Astrocyte (in vitro differentiated cells and primary cell): ENCODE measurements at regions not wholly inside any gene's neighbourhood (a gene's known extent, or its start where the extent isn't known, plus 50 kb on each side); places are given as distances from the start of the nearest gene placed in this dataset.

ENCODE experiments used
- DNase-seq: peaks from one replicate; pipeline ENCODE4 v3.0.0-alpha.2; 2010; ENCODE audit warnings: low read depth
- FAIRE-seq: peaks from 2 replicates; lab custom pipeline; 2011; peaks lifted over from hg19 to GRCh38; lab: Jason Lieb, UNC
- H2AFZ ChIP-seq: 2 replicates; pipeline ENCODE4 v1.6.0; 2012; ENCODE audit warnings: low read depth, low read length, inconsistent platforms
- H3K27ac ChIP-seq: 2 replicates; pipeline ENCODE4 v1.5.1; 2011; ENCODE audit warnings: low read depth, low read length, inconsistent platforms
- H3K27me3 ChIP-seq: 2 replicates; pipeline ENCODE4 v1.6.0; 2011; ENCODE audit warnings: low read length, inconsistent platforms; ENCODE audit not compliant: insufficient read depth
- H3K36me3 ChIP-seq: 2 replicates; pipeline ENCODE4 v1.5.1; 2011; ENCODE audit warnings: low read length, inconsistent platforms; ENCODE audit not compliant: insufficient read depth
- H3K4me1 ChIP-seq: 2 replicates; pipeline ENCODE4 v1.5.1; 2011; ENCODE audit warnings: low read length, inconsistent platforms; ENCODE audit not compliant: insufficient read depth
- H3K4me2 ChIP-seq: 2 replicates; pipeline ENCODE4 v1.6.0; 2012; ENCODE audit warnings: low read length, inconsistent platforms
- H3K4me3 ChIP-seq: 2 replicates; pipeline ENCODE4 v1.5.1; 2011; ENCODE audit warnings: low read depth, mild to moderate bottlenecking, low read length, inconsistent platforms; ENCODE audit not compliant: insufficient read depth
- H3K79me2 ChIP-seq: 2 replicates; pipeline ENCODE4 v1.6.0; 2012; ENCODE audit warnings: mild to moderate bottlenecking, low read length, inconsistent platforms; ENCODE audit not compliant: insufficient read depth
- H3K9ac ChIP-seq: 2 replicates; pipeline ENCODE4 v1.6.0; 2012; ENCODE audit warnings: mild to moderate bottlenecking, low read length, inconsistent platforms
- H3K9me3 ChIP-seq: 2 replicates; pipeline ENCODE4 v1.5.1; 2012; ENCODE audit warnings: low read depth, mild to moderate bottlenecking, low read length, inconsistent platforms; ENCODE audit not compliant: insufficient read depth
- H4K20me1 ChIP-seq: 2 replicates; pipeline ENCODE4 v1.6.0; 2012; ENCODE audit warnings: low read length, inconsistent platforms; ENCODE audit not compliant: insufficient read depth
- H3K27ac Mint-ChIP-seq: one replicate; pipeline ENCODE4 v1.8.0; 2021; ENCODE audit warnings: mild to moderate bottlenecking, mixed read lengths; ENCODE audit not compliant: unreplicated experiment
- H3K27me3 Mint-ChIP-seq: one replicate; pipeline ENCODE4 v1.8.0; 2021; ENCODE audit warnings: low read depth, mixed read lengths; ENCODE audit not compliant: unreplicated experiment
- H3K36me3 Mint-ChIP-seq: one replicate; pipeline ENCODE4 v1.8.0; 2021; ENCODE audit warnings: low read depth, mixed read lengths; ENCODE audit not compliant: unreplicated experiment
- H3K4me1 Mint-ChIP-seq: one replicate; pipeline ENCODE4 v1.8.0; 2021; ENCODE audit warnings: low read depth, mixed read lengths; ENCODE audit not compliant: unreplicated experiment
- H3K4me3 Mint-ChIP-seq: one replicate; pipeline ENCODE4 v1.8.0; 2021; ENCODE audit warnings: mild to moderate bottlenecking, moderate library complexity, mixed read lengths; ENCODE audit not compliant: unreplicated experiment
- H3K9me3 Mint-ChIP-seq: one replicate; pipeline ENCODE4 v1.8.0; 2021; ENCODE audit warnings: mild to moderate bottlenecking, mixed read lengths; ENCODE audit not compliant: unreplicated experiment
- EZH2 ChIP-seq: IDR thresholded peaks from 2 replicates; pipeline ENCODE4 v1.6.1; 2012; ENCODE audit warnings: mild to moderate bottlenecking, low read length, inconsistent platforms; ENCODE audit not compliant: insufficient read depth
- TF ChIP-seq, protein P1 (sequence below): IDR thresholded peaks from 2 replicates; pipeline ENCODE4 v1.5.1; 2011; ENCODE audit warnings: low read depth, mild to moderate bottlenecking, inconsistent platforms, low read length, moderate library complexity; ENCODE audit not compliant: insufficient read depth

GRCh38 chr12:20300457-20300856 lies 67.9 kb upstream of the PDE3A start:
- H3K36me3 ChIP-seq: no peaks in the 10 kb centered on the region
- H3K27me3 ChIP-seq: no peaks in the 10 kb centered on the region
- Mint-ChIP-seq H3K27me3 (no peaks in the 10 kb centered on the region), H3K36me3 (no peaks in the 10 kb centered on the region), H3K27ac (no peak overlapping the region), H3K4me1 (no peaks in the 10 kb centered on the region), H3K4me3 (no peak overlapping the region), H3K9me3 (peaks cover 9% of the 10 kb centered on the region)
- H3K9ac ChIP-seq: no peak overlapping the region
- TF ChIP-seq EZH2: no peak
- TF ChIP-seq, protein P1, sequence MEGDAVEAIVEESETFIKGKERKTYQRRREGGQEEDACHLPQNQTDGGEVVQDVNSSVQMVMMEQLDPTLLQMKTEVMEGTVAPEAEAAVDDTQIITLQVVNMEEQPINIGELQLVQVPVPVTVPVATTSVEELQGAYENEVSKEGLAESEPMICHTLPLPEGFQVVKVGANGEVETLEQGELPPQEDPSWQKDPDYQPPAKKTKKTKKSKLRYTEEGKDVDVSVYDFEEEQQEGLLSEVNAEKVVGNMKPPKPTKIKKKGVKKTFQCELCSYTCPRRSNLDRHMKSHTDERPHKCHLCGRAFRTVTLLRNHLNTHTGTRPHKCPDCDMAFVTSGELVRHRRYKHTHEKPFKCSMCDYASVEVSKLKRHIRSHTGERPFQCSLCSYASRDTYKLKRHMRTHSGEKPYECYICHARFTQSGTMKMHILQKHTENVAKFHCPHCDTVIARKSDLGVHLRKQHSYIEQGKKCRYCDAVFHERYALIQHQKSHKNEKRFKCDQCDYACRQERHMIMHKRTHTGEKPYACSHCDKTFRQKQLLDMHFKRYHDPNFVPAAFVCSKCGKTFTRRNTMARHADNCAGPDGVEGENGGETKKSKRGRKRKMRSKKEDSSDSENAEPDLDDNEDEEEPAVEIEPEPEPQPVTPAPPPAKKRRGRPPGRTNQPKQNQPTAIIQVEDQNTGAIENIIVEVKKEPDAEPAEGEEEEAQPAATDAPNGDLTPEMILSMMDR: no peak
- no peak overlapping the region for H3K4me3 ChIP-seq
- no peaks in the 10 kb centered on the region for H3K4me1 ChIP-seq
- H3K9me3 ChIP-seq: no peaks in the 10 kb centered on the region
- FAIRE-seq (no peak), DNase-seq (no peak)
- H3K4me2 ChIP-seq: no peak overlapping the region
- no peak overlapping the region for H3K27ac ChIP-seq
- H2AFZ ChIP-seq: no peak overlapping the region
- no peaks in the 10 kb centered on the region for H4K20me1 ChIP-seq
- no peaks in the 10 kb centered on the region for H3K79me2 ChIP-seq

DNA sequence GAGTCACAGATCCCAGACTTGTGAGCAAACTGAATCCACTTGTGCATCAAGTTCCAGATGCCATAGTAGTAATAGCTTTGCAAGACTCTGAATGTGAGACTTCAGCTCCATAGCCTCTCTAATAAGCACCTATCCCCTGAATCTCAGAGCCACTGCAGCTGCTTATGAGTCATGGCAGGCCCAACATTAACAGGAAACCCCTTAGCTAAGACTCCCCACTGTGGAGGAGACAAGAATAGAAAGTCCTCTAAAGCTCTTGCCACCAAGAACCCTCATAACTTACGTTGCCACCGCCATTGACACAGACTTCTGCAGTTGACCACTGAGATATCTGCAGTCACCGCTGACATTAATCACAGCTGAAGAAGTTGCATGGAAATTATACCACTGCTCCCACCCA lies 62.9 kb upstream of the PDE3A start:
- Mint-ChIP-seq H3K27ac (no peak overlapping the region), H3K4me1 (no peaks in the 10 kb centered on the region), H3K9me3 (peaks cover 14% of the 10 kb centered on the region), H3K4me3 (no peak overlapping the region), H3K36me3 (peaks cover 2% of the 10 kb centered on the region), H3K27me3 (no peaks in the 10 kb centered on the region)
- Histone ChIP-seq H3K27me3 (no peaks in the 10 kb centered on the region), H3K79me2 (no peaks in the 10 kb centered on the region), H2AFZ (peak overlapping the region; percentile 9), H3K36me3 (no peaks in the 10 kb centered on the region), H3K9me3 (no peaks in the 10 kb centered on the region), H3K4me2 (peak overlapping the region; percentile 36), H3K4me1 (no peaks in the 10 kb centered on the region), H3K9ac (no peak overlapping the region), H4K20me1 (no peaks in the 10 kb centered on the region), H3K4me3 (no peak overlapping the region), H3K27ac (no peak overlapping the region)
- FAIRE-seq: no peak
- DNase-seq: no peak
- TF ChIP-seq, protein P1: no peak
- no peak for TF ChIP-seq EZH2

GRCh38 chr12:20309504-20310148 lies 58.7 kb upstream of the PDE3A start:
- no peak overlapping the region for H3K4me3 ChIP-seq
- H3K79me2 ChIP-seq: no peaks in the 10 kb centered on the region
- H3K27ac Mint-ChIP-seq: no peak overlapping the region
- TF ChIP-seq, protein P1: no peak
- no peak for TF ChIP-seq EZH2
- H3K27me3 Mint-ChIP-seq: no peaks in the 10 kb centered on the region
- no peak for DNase-seq
- no peaks in the 10 kb centered on the region for H4K20me1 ChIP-seq
- H2AFZ ChIP-seq: no peak overlapping the region
- no peaks in the 10 kb centered on the region for H3K4me1 ChIP-seq
- H3K27ac ChIP-seq: no peak overlapping the region
- peaks cover 2% of the 10 kb centered on the region for H3K36me3 Mint-ChIP-seq
- no peaks in the 10 kb centered on the region for H3K27me3 ChIP-seq
- peaks cover 13% of the 10 kb centered on the region for H3K9me3 Mint-ChIP-seq
- H3K4me1 Mint-ChIP-seq: no peaks in the 10 kb centered on the region
- FAIRE-seq: no peak
- H3K4me3 Mint-ChIP-seq: no peak overlapping the region
- H3K4me2 ChIP-seq: no peak overlapping the region
- H3K9me3 ChIP-seq: no peaks in the 10 kb centered on the region
- no peak overlapping the region for H3K9ac ChIP-seq
- H3K36me3 ChIP-seq: no peaks in the 10 kb centered on the region
